ENCODE measurements at regions not wholly inside any gene's neighbourhood (a gene's known extent, or its start where the extent isn't known, plus 50 kb on each side); places are given as distances from the start of the nearest gene placed in this dataset.

GRCh38 chr13:39920613-39921012, 265.2 kb downstream of the COG6 start:
- intact Hi-C loops (cut with DNase I), result no loop called here
- no peaks in the 10 kb centered on the region for H3K4me1 ChIP-seq
- DNase-seq, result no peak
- H3K36me3 ChIP-seq, result no peaks in the 10 kb centered on the region
- H3K27me3 ChIP-seq, result no peaks in the 10 kb centered on the region
- TF ChIP-seq CTCF (IDR thresholded peaks at IDR 0.05), result no peak
- WGBS, 2 donors, result 84 to 89% methylated on average over 2 of the region's 2 CpGs
- no peak for FAIRE-seq
- H3K27ac ChIP-seq, result no peak overlapping the region
- H3K4me3 ChIP-seq, result no peak overlapping the region
- no peak for ATAC-seq
- no peaks in the 10 kb centered on the region for H3K9me3 ChIP-seq

- no peak for FAIRE-seq
- Histone ChIP-seq H3K27ac (no peak overlapping the region), H3K9me3 (no peaks in the 10 kb centered on the region), H3K36me3 (no peaks in the 10 kb centered on the region), H3K27me3 (no peaks in the 10 kb centered on the region), H3K4me3 (no peak overlapping the region), H3K4me1 (no peaks in the 10 kb centered on the region)
- WGBS, 2 donors, result 78 to 82% methylated on average over 1 of the region's 1 CpG
- DNase-seq, result no peak
- TF ChIP-seq CTCF (IDR thresholded peaks at IDR 0.05), result no peak
- ATAC-seq, result no peak
- intact Hi-C loops (cut with DNase I), result no loop called here
Observed at GRCh38 chr13:39926345-39926744, 270.9 kb downstream of the COG6 start.

- Histone ChIP-seq H3K9me3 (no peaks in the 10 kb centered on the region), H3K4me1 (no peaks in the 10 kb centered on the region), H3K27me3 (no peaks in the 10 kb centered on the region), H3K4me3 (no peak overlapping the region), H3K36me3 (no peaks in the 10 kb centered on the region), H3K27ac (no peak overlapping the region)
- no peak for TF ChIP-seq CTCF (IDR thresholded peaks at IDR 0.05)
- ATAC-seq (no peak), DNase-seq (no peak), FAIRE-seq (no peak)
- intact Hi-C loops (cut with DNase I), result no loop called here
- 67 to 83% methylated on average over 2 of the region's 2 CpGs for WGBS, 2 donors
Observed at GRCh38 chr13:39928261-39928660, 272.8 kb downstream of the COG6 start.

- Histone ChIP-seq H3K36me3 (no peaks in the 10 kb centered on the region), H3K27me3 (no peaks in the 10 kb centered on the region), H3K4me1 (no peaks in the 10 kb centered on the region), H3K9me3 (no peaks in the 10 kb centered on the region), H3K27ac (no peak overlapping the region), H3K4me3 (no peak overlapping the region)
- TF ChIP-seq CTCF (IDR thresholded peaks at IDR 0.05), result no peak
- 53 to 56% methylated on average over 1 of the region's 1 CpG for WGBS, 2 donors
- intact Hi-C loops (cut with DNase I), result no loop called here
- DNase-seq (no peak), ATAC-seq (no peak), FAIRE-seq (no peak)
Observed at GRCh38 chr13:39929583-39929982, 274.1 kb downstream of the COG6 start.

- no peak for TF ChIP-seq CTCF (IDR thresholded peaks at IDR 0.05)
- Histone ChIP-seq H3K36me3 (no peaks in the 10 kb centered on the region), H3K27me3 (no peaks in the 10 kb centered on the region), H3K27ac (no peak overlapping the region), H3K4me1 (no peaks in the 10 kb centered on the region), H3K9me3 (no peaks in the 10 kb centered on the region), H3K4me3 (no peak overlapping the region)
- intact Hi-C loops (cut with DNase I), result no loop called here
- FAIRE-seq (no peak), ATAC-seq (no peak), DNase-seq (no peak)
- 69 to 87% methylated on average over 2 of the region's 2 CpGs for WGBS, 2 donors
Observed at GRCh38 chr13:39930060-39930459, 274.6 kb downstream of the COG6 start.

Data from pancreas (tissue), 10 donors.